ENCODE measurements at regions not wholly inside any gene's neighbourhood (a gene's known extent, or its start where the extent isn't known, plus 50 kb on each side); places are given as distances from the start of the nearest gene placed in this dataset.

- peak in 1 of 3 donors; percentile 13 for DNase-seq
These were observed 437.7 kb downstream of the SATB2 start for GRCh38 chr2:199019898-199020507.

- DNase-seq = no peak
These were observed 438.9 kb downstream of the SATB2 start for GRCh38 chr2:199018826-199019225.

DNA sequence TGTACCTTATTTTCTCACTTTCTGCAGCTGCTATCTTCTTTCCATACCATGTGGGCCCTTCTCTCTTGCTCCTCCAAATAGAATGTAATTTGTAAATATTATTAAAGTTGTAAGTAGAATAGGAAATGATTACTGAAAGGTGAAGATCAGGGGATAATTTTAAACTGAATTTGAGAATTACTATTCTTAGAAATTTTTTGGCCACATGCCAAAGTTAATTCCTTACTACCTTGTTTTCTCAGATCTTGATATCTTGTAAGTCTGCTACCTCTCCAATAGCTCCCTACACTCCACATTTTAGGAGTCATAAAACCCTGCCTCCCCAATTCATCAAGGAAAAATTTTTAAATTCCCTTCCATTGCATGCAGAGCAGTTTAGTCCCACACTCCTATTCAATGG, 442.7 kb downstream of the SATB2 start:
- DNase-seq = no peak

DNA sequence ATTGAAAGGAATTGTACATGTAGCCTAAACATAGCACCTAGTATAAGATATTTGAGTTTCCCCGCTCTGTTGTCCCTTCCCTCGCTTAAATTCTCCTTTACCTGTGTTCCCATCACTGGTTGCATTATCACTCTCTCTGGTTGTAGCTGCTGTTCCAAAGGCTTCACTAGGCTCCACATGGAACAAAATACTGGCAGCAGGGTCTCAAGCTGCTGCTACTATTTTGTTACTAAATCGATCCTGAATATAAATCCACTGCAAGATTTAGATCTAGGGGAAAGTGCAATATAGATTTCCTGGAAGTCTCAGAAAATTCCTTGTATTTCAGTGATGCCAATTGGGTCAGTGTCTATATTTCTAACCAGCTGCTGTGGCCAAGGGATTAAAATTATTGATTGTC, 443.5 kb downstream of the SATB2 start:
- DNase-seq = no peak

- no peak for DNase-seq
These were observed 445.8 kb downstream of the SATB2 start for GRCh38 chr2:199011908-199012307.

GRCh38 chr2:198994678-198995077, 463.1 kb downstream of the SATB2 start:
- DNase-seq = no peak

GRCh38 chr2:198991431-198991830, 466.3 kb downstream of the SATB2 start:
- no peak for DNase-seq

DNA sequence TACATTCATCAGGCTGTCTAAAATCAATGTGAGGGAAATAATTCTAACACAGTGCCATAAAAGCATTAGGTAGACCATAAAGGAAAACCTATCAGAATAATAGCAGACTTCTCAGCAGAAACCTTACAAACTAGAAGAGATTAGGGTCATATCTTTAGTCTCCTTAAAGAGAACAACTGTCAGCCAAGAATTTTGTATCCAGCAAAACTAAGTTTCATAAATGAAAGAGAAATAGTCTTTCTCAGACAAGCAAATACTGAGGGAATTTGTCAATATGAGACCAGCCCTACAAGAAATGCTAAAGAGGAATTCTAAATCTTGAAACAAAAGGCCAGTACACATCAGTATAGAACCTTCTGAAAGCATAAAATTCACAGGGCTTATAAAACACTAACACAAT, 482.0 kb downstream of the SATB2 start:
- no peak for DNase-seq

DNA sequence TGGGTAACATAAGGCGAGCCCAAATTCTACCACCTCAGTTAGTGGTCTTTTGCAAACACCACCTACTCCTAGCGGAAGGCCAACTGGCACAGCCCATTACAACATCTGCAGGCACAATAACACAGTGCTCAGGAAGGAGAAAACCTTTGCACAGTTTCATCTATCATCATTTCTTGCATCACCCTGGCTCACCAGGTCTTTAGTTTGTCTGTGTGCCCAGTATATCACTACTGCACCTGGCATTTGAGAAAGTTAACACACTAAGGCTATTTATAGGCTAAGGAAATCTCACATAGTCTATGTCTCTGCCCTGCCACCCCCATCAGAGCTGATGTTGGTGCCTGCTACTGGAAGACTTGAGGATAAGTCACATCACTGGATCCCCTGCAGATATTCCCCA, 484.0 kb downstream of the SATB2 start:
- DNase-seq = no peak

GRCh38 chr2:198973181-198973580, 484.6 kb downstream of the SATB2 start:
- no peak for DNase-seq

DNA sequence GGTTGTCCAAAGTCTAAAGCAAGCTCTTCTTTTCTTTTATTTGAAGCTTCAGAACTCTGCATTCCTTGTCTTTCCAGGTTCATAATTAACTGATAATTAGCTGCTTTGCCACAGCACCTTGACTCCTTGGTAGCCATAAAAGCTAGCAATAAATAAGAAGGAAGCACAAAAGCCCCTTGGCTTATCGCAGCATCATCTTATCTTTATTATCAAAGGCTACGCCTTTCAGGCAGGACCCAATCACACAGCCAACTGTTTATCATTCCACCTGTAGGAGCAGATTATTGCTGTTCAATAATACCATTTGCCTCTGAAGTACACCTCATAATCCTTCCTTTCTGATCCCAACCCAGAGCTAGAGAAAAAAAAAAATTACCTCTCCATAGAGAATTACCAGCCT, 489.2 kb downstream of the SATB2 start:
- no peak for DNase-seq

- no peak for DNase-seq
These were observed 491.5 kb downstream of the SATB2 start for GRCh38 chr2:198966269-198966668.

DNA sequence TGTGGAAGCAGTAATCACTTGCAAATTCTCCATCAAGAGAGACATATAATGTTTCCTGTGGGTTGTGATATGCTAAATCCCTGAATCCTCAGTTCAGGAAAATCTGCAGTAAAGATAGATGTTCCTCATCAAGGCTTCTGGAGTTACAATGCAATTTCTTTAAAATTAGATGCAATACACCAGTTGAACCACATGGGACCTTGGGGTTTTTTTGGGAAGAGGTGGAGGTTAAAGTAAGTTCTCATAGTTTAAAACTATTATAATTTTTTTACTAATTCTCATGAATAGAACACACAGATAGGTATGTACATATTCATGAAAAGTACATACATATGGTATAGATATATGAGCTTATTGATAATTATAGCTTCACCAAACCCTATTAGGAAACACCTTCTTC, 496.2 kb downstream of the SATB2 start:
- DNase-seq = no peak

DNA sequence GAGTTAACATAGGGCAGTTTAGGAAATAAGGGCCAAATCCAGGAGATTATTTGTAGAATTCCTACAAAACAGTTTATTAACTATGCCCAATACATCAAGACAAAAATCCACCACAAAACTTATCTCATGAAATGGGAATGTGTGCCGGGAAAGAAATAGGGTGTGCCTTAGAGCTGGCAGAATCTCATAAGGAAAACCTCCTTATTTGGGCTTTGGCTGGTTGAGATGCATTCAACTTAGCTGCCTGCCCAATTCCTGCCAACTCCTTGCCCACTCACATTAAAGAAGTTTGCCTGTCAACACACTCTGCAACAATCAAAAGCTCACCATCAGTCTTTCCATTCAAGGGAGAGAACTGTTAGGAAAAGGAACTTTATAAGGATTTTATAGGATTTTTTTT, 500.6 kb downstream of the SATB2 start:
- DNase-seq = no peak

- DNase-seq = no peak
These were observed 504.4 kb downstream of the SATB2 start for GRCh38 chr2:198953328-198953727.

GRCh38 chr2:198950803-198951202, 506.9 kb downstream of the SATB2 start:
- no peak for DNase-seq

- no peak for DNase-seq
These were observed 512.2 kb downstream of the SATB2 start for GRCh38 chr2:198945496-198945895.

- DNase-seq = no peak
These were observed 527.6 kb downstream of the SATB2 start for GRCh38 chr2:198930170-198930569.

GRCh38 chr2:198928026-198928425, 529.7 kb downstream of the SATB2 start:
- DNase-seq = no peak

GRCh38 chr2:198917926-198918720, 539.6 kb downstream of the SATB2 start:
- DNase-seq = no peak

DNA sequence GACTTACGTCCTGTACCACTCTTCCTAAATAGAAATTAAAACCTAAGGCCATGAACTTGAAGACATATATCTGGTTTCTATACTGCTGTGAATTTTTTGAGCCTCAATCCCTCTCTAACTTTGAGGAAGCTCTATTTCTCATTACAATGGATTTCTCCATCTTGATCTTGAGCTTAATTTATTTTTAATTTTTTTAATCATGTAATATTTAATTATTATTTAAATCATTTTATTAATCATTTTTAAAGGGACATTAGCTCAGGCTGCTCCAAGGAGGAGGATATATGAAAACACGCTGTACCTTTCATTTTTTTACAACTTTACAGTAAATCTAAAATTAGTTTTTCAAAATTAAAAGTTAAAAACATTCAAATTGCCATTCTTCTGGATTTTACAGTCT, 540.5 kb downstream of the SATB2 start:
- no peak for DNase-seq

GRCh38 chr2:198916548-198917080, 541.1 kb downstream of the SATB2 start:
- no peak for DNase-seq

GRCh38 chr2:198913394-198914152, 544.2 kb downstream of the SATB2 start:
- peak; percentile 69 to 86 (median 80) for DNase-seq

All from suppressor macrophage treated with lipopolysaccharide for 1 hour (primary cell).